IMR-90 (cell line): ENCODE measurements at regions not wholly inside any gene's neighbourhood (a gene's known extent, or its start where the extent isn't known, plus 50 kb on each side); places are given as distances from the start of the nearest gene placed in this dataset.

Source experiments
- ATAC-seq: fragments of 200-7000 bp; cut with Tn5 transposase; 2 replicates; pipeline ENCODE4 v1.9.1; 2020; ENCODE audit warnings: low read depth, mild to moderate bottlenecking, moderate library complexity
- BruUV-seq: library from RNA; stranded (reverse); fragments of 400-500 nt; replicated peaks from 2 replicates; lab custom pipeline; 2021; lab: Mats Ljungman, UMichigan
- CTCF ChIA-PET: fragments of 300-600 bp; formaldehyde crosslinking; extraction: SDS; loops from one replicate; lab custom pipeline; 2021; ENCODE audit warnings: antibody characterized with exemption; lab: Yijun Ruan, JAX
- POLR2A ChIA-PET: fragments of 300-600 bp; sonication (Branson Sonifier 250); formaldehyde crosslinking; loops from one replicate; lab custom pipeline; 2022; ENCODE audit warnings: antibody characterized with exemption; ENCODE audit not compliant: unreplicated experiment; lab: Charles Lee
- DNase-seq: peaks from one replicate; pipeline ENCODE4 v3.0.0; 2013
- H2AFZ ChIP-seq: replicated peaks from 2 replicates; pipeline ENCODE3; 2013; ENCODE audit warnings: low read length, mild to moderate bottlenecking; ENCODE audit not compliant: poor library complexity
- H2AK5ac ChIP-seq: 2 replicates; pipeline ENCODE4 v1.6.1; 2013; ENCODE audit warnings: low read depth, low read length, inconsistent platforms
- H2AK9ac ChIP-seq: replicated peaks from 2 replicates; pipeline ENCODE3; 2013; ENCODE audit warnings: mild to moderate bottlenecking, low read depth, low read length, moderate library complexity; ENCODE audit not compliant: poor library complexity
- H2BK120ac ChIP-seq: 2 replicates; pipeline ENCODE4 v1.6.1; 2013; ENCODE audit warnings: low read depth, low read length, inconsistent platforms
- H2BK15ac ChIP-seq: 3 replicates; pipeline ENCODE4 v1.6.1; 2013; ENCODE audit warnings: low read depth, low read length, inconsistent platforms
- H2BK20ac ChIP-seq: 2 replicates; pipeline ENCODE4 v1.6.1; 2013; ENCODE audit warnings: low read depth, mild to moderate bottlenecking, inconsistent platforms, low read length, moderate library complexity
- H2BK5ac ChIP-seq: 2 replicates; pipeline ENCODE4 v1.6.1; 2013; ENCODE audit warnings: mild to moderate bottlenecking, low read depth, low read length, inconsistent platforms; ENCODE audit not compliant: poor library complexity, severe bottlenecking
- H3K14ac ChIP-seq: replicated peaks from 2 replicates; pipeline ENCODE4 v1.6.1; 2013; ENCODE audit warnings: low read depth, low read length, inconsistent platforms
- H3K18ac ChIP-seq: 2 replicates; pipeline ENCODE4 v1.6.1; 2013; ENCODE audit warnings: low read depth, low read length, control low read depth
- H3K23ac ChIP-seq: 2 replicates; pipeline ENCODE4 v1.6.1; 2013; ENCODE audit warnings: low read depth, low read length, inconsistent platforms
- H3K27ac ChIP-seq: 2 replicates; pipeline ENCODE4 v1.5.1; 2013; ENCODE audit warnings: mild to moderate bottlenecking, control low read depth, low read length; ENCODE audit not compliant: insufficient read depth
- H3K27me3 ChIP-seq: 2 replicates; pipeline ENCODE4 v1.6.1; 2013; ENCODE audit warnings: low read length; ENCODE audit not compliant: control insufficient read depth, insufficient read depth
- H3K36me3 ChIP-seq: 2 replicates; pipeline ENCODE4 v1.6.1; 2013; ENCODE audit warnings: low read length, mixed read lengths; ENCODE audit not compliant: control insufficient read depth, insufficient read depth
- H3K4ac ChIP-seq: 2 replicates; pipeline ENCODE4 v1.6.1; 2013; ENCODE audit warnings: low read depth, low read length, inconsistent platforms
- H3K4me1 ChIP-seq: 2 replicates; pipeline ENCODE4 v1.6.1; 2013; ENCODE audit warnings: low read length, mixed read lengths; ENCODE audit not compliant: control insufficient read depth, insufficient read depth
- H3K4me2 ChIP-seq: 2 replicates; pipeline ENCODE4 v1.6.1; 2013; ENCODE audit warnings: low read depth, mild to moderate bottlenecking, control low read depth, low read length, moderate library complexity
- H3K4me3 ChIP-seq: 2 replicates; pipeline ENCODE4 v1.5.1; 2013; ENCODE audit warnings: low read depth, mild to moderate bottlenecking, control low read depth, low read length, moderate library complexity; ENCODE audit not compliant: insufficient read depth
- H3K56ac ChIP-seq: 2 replicates; pipeline ENCODE4 v1.6.1; 2013; ENCODE audit warnings: low read length, inconsistent platforms; ENCODE audit not compliant: insufficient read depth; ENCODE audit errors: extremely low read depth
- H3K79me1 ChIP-seq, 2 experiments: 2 replicates each; pipeline ENCODE4 v1.6.1; 2013; ENCODE audit warnings: low read length in 2 of 2, inconsistent platforms in 1 of 2, low read depth in 1 of 2
- H3K9ac ChIP-seq: 2 replicates; pipeline ENCODE4 v1.6.1; 2013; ENCODE audit warnings: low read depth, low read length, control low read depth
- H3K9me1 ChIP-seq: 2 replicates; pipeline ENCODE4 v1.6.1; 2013; ENCODE audit warnings: low read length, inconsistent platforms; ENCODE audit not compliant: insufficient read depth
- H3K9me3 ChIP-seq: 2 replicates; pipeline ENCODE4 v1.6.1; 2013; ENCODE audit warnings: low read length; ENCODE audit not compliant: control insufficient read depth, insufficient read depth
- H4K20me1 ChIP-seq: 2 replicates; pipeline ENCODE4 v1.6.1; 2013; ENCODE audit warnings: low read length, inconsistent platforms; ENCODE audit not compliant: insufficient read depth
- H4K5ac ChIP-seq: 2 replicates; pipeline ENCODE4 v1.6.1; 2013; ENCODE audit warnings: mild to moderate bottlenecking, low read depth, low read length, control low read depth
- H4K8ac ChIP-seq, 2 experiments: 2 replicates each; pipeline ENCODE4 v1.6.1; 2013; ENCODE audit warnings: low read depth in 2 of 2, low read length in 2 of 2, control low read depth in 1 of 2, inconsistent platforms in 1 of 2
- H4K91ac ChIP-seq: 2 replicates; pipeline ENCODE4 v1.6.1; 2013; ENCODE audit warnings: low read depth, low read length, inconsistent platforms; ENCODE audit not compliant: insufficient read depth
- BHLHE40 ChIP-seq: fragments of 150-350 bp; IDR thresholded peaks from 2 replicates; pipeline ENCODE4 v1.6.1; 2016; ENCODE audit warnings: mild to moderate bottlenecking, low read depth, low read length
- MAZ ChIP-seq: IDR thresholded peaks from 2 replicates; pipeline ENCODE4 v1.6.1; 2012; ENCODE audit warnings: low read depth, mild to moderate bottlenecking, low read length, improper control_type of control experiment, moderate library complexity, borderline replicate concordance
- POLR2A ChIP-seq: IDR thresholded peaks from 2 replicates; pipeline ENCODE4 v1.6.1; 2012; ENCODE audit warnings: mild to moderate bottlenecking, low read depth, low read length
- WGBS, 2 experiments: methylation state at CpG; one replicate each; pipeline versions ENCODE4 v1.1.5 to v1.1.7; 2013; ENCODE audit warnings: missing lambda C conversion rate in 2 of 2; ENCODE audit not compliant: insufficient read length in 1 of 2; ENCODE audit errors: extremely low coverage in 2 of 2; 5-methylcytosine and 5-hydroxymethylcytosine counted together
- dilution Hi-C: fragments of 300-500 bp; cut with HindIII; formaldehyde crosslinking; loops from one replicate; pipeline ENCODE4 v1.14.3; 2018; ENCODE audit warnings: low sequenced_read_pairs; ENCODE audit not compliant: unreplicated experiment
- in situ Hi-C: fragments of 300-500 bp; cut with MboI; formaldehyde crosslinking; loops from 3 replicates; pipeline ENCODE4 v1.14.3; 2019; ENCODE audit warnings: low sequenced_read_pairs, inconsistent platforms, mixed read lengths
- intact Hi-C: fragments of 100-400 bp; cut with micrococcal nuclease; formaldehyde crosslinking; loops from 2 replicates; pipeline ENCODE4 v1.10.0; 2022
- TF ChIP-seq, protein P1 (sequence below): fragments of 150-350 bp; IDR thresholded peaks from 2 replicates; pipeline ENCODE4 v1.6.1; 2017; ENCODE audit warnings: mild to moderate bottlenecking, antibody characterized with exemption, low read length, low read depth

GRCh38 chr3:83948771-83949170 lies 1010.0 kb upstream of the CADM2 start:
- no peak overlapping the region for H2AK9ac ChIP-seq
- no peak overlapping the region for H2AFZ ChIP-seq
- peaks cover 2% of the 10 kb centered on the region; the same call in 1 of the 2 replicates for H3K9me3 ChIP-seq
- dilution Hi-C loops: no loop called here
- no peak overlapping the region for H3K27ac ChIP-seq
- no peak overlapping the region for H3K9ac ChIP-seq
- WGBS, 2 experiments: no CpG with 5 or more reads among the region's 1 CpG
- H4K20me1 ChIP-seq: no peaks in the 10 kb centered on the region
- in situ Hi-C loops: no loop called here
- no peak overlapping the region for H4K8ac ChIP-seq
- H3K23ac ChIP-seq: no peak overlapping the region
- no peak overlapping the region for H3K18ac ChIP-seq
- H2AK5ac ChIP-seq: no peak overlapping the region
- ChIA-PET POLR2A (no interaction called here), CTCF (no interaction called here)
- TF ChIP-seq MAZ (no peak), POLR2A (no peak), BHLHE40 (no peak)
- TF ChIP-seq, protein P1, sequence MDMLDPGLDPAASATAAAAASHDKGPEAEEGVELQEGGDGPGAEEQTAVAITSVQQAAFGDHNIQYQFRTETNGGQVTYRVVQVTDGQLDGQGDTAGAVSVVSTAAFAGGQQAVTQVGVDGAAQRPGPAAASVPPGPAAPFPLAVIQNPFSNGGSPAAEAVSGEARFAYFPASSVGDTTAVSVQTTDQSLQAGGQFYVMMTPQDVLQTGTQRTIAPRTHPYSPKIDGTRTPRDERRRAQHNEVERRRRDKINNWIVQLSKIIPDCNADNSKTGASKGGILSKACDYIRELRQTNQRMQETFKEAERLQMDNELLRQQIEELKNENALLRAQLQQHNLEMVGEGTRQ: no peak
- no peak for DNase-seq
- no peak overlapping the region for H2BK120ac ChIP-seq
- ATAC-seq: no peak
- H3K27me3 ChIP-seq: no peaks in the 10 kb centered on the region
- no peak overlapping the region for H3K14ac ChIP-seq
- BruUV-seq: no TSS peak
- no peak overlapping the region for H3K56ac ChIP-seq
- H3K4me2 ChIP-seq: no peak overlapping the region
- no peak overlapping the region for H3K4me3 ChIP-seq
- no peak overlapping the region for H2BK20ac ChIP-seq
- H3K36me3 ChIP-seq: no peaks in the 10 kb centered on the region
- H3K79me1 ChIP-seq: no peaks in the 10 kb centered on the region
- H2BK5ac ChIP-seq: no peak overlapping the region
- intact Hi-C loops: no loop called here
- no peak overlapping the region for H3K4ac ChIP-seq
- no peak overlapping the region for H4K91ac ChIP-seq
- H3K9me1 ChIP-seq: no peaks in the 10 kb centered on the region
- H3K4me1 ChIP-seq: no peaks in the 10 kb centered on the region
- H4K5ac ChIP-seq: no peak overlapping the region
- H2BK15ac ChIP-seq: no peak overlapping the region
